ENCODE measurements at regions not wholly inside any gene's neighbourhood (a gene's known extent, or its start where the extent isn't known, plus 50 kb on each side); places are given as distances from the start of the nearest gene placed in this dataset.
A peak's percentile ranks its signal among the peaks of the same experiment; 100 is the strongest.

GRCh38 chr4:177957596-177958360 is 515.5 kb upstream of the AGA start:
- Histone ChIP-seq H3K27me3 (ENCODE audit: insufficient read depth, low read length) (no peaks in the 10 kb centered on the region), H3K18ac (ENCODE audit: low read length) (no peak overlapping the region), H2BK5ac (ENCODE audit: low read depth, low read length, poor library complexity) (no peak overlapping the region), H3K4me3 (ENCODE audit: low read depth, low read length) (no peak overlapping the region), H3K23ac (ENCODE audit: low read length) (no peak overlapping the region), H2AK5ac (ENCODE audit: low read length) (no peak overlapping the region), H4K91ac (ENCODE audit: low read depth, low read length) (no peak overlapping the region), H4K8ac (ENCODE audit: low read depth, low read length) (no peak overlapping the region), H3K9me3 (ENCODE audit: insufficient read depth, low read depth, low read length) (no peaks in the 10 kb centered on the region), H2BK120ac (ENCODE audit: insufficient read depth, low read length, poor library complexity) (no peak overlapping the region), H3K27ac (ENCODE audit: low read depth, low read length) (no peak overlapping the region), H2BK12ac (ENCODE audit: low read length) (no peak overlapping the region), H3K4me2 (ENCODE audit: low read length) (no peak overlapping the region), H3K79me1 (ENCODE audit: low read length) (no peaks in the 10 kb centered on the region), H3K14ac (ENCODE audit: low read length) (no peak overlapping the region), H3K4ac (ENCODE audit: low read depth, low read length) (no peak overlapping the region), H2AFZ (ENCODE audit: insufficient read depth, low read length, poor library complexity) (no peak overlapping the region), H3K79me2 (ENCODE audit: control insufficient read depth, insufficient read depth, low read length, poor library complexity) (no peaks in the 10 kb centered on the region), H4K12ac (ENCODE audit: low read depth, low read length) (no peak overlapping the region), H3K9ac (ENCODE audit: low read length) (no peak overlapping the region), H3K4me1 (ENCODE audit: control insufficient read depth in 1 of 2, insufficient read depth in 2 of 2, low read length in 2 of 2) (no peaks in the 10 kb centered on the region), H3K36me3 (ENCODE audit: control insufficient read depth in 1 of 2, insufficient read depth in 2 of 2, low read length in 2 of 2) (no peaks in the 10 kb centered on the region)
- DNase-seq: no peak
- WGBS (ENCODE audit: extremely low coverage, insufficient coverage, insufficient read length): no CpG with 5 or more reads among the region's 5 CpGs

DNA sequence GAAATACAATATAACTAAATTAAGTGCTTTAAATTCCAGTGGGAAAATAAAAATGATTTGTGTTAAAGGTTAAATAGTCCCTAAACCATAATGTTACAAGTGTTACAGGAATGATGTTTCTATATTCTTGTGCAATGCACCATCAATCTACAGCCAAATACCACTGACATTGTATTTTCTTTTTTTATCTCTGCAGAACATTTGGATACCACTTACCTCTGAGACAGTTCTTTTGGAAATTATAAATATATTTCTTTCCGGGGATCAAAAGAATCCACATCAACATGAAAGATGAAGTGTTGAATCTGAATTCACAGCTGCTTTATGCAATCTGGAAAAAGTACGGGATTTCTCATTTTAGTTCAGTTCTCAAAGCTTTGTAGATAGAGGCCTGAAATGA is 518.3 kb upstream of the AGA start:
- Histone ChIP-seq H3K4ac (ENCODE audit: low read depth, low read length) (no peak overlapping the region), H2BK12ac (ENCODE audit: low read length) (no peak overlapping the region), H2AFZ (ENCODE audit: insufficient read depth, low read length, poor library complexity) (no peak overlapping the region), H3K18ac (ENCODE audit: low read length) (no peak overlapping the region), H3K14ac (ENCODE audit: low read length) (no peak overlapping the region), H4K8ac (ENCODE audit: low read depth, low read length) (no peak overlapping the region), H3K23ac (ENCODE audit: low read length) (no peak overlapping the region), H3K9ac (ENCODE audit: low read length) (no peak overlapping the region), H3K36me3 (ENCODE audit: control insufficient read depth in 1 of 2, insufficient read depth in 2 of 2, low read length in 2 of 2) (no peaks in the 10 kb centered on the region), H4K91ac (ENCODE audit: low read depth, low read length) (no peak overlapping the region), H3K4me3 (ENCODE audit: low read depth, low read length) (no peak overlapping the region), H3K27ac (ENCODE audit: low read depth, low read length) (no peak overlapping the region), H3K4me1 (ENCODE audit: control insufficient read depth in 1 of 2, insufficient read depth in 2 of 2, low read length in 2 of 2) (no peaks in the 10 kb centered on the region), H3K9me3 (ENCODE audit: insufficient read depth, low read depth, low read length) (no peaks in the 10 kb centered on the region), H4K12ac (ENCODE audit: low read depth, low read length) (no peak overlapping the region), H3K4me2 (ENCODE audit: low read length) (no peak overlapping the region), H2AK5ac (ENCODE audit: low read length) (no peak overlapping the region), H3K79me1 (ENCODE audit: low read length) (no peaks in the 10 kb centered on the region), H3K27me3 (ENCODE audit: insufficient read depth, low read length) (no peaks in the 10 kb centered on the region), H3K79me2 (ENCODE audit: control insufficient read depth, insufficient read depth, low read length, poor library complexity) (no peaks in the 10 kb centered on the region), H2BK5ac (ENCODE audit: low read depth, low read length, poor library complexity) (no peak overlapping the region), H2BK120ac (ENCODE audit: insufficient read depth, low read length, poor library complexity) (no peak overlapping the region)
- WGBS (ENCODE audit: extremely low coverage, insufficient coverage, insufficient read length): no CpG with 5 or more reads among the region's 2 CpGs
- DNase-seq: no peak

DNA sequence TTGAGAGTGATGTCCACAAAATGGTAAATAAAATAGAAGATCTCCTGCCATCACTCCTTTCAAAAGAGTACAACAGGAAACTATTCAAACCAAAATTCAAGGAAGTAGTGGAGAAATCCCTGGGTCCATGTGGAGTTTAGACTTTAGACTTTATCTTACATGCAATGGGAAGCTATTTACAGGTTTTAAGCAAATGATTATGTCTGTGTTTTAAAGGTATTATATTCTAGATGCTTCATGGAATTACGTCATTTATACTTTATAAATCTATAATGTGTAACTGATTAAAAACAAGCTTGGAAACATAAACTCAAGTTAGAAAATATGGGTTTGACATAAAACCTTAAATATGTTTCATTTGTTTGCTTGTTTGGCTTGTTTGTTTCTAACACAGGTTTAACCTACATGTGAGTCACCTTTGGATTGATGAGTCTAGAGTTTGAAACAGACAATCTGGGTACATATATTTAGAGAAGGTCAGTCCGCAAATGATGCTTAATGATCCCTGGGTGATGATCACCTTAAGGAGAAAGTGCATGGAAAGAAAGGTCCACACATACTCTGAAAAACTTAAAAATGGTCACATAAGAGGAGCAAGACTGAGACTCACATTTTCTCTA is 519.6 kb upstream of the AGA start:
- Histone ChIP-seq H3K36me3 (ENCODE audit: control insufficient read depth in 1 of 2, insufficient read depth in 2 of 2, low read length in 2 of 2) (no peaks in the 10 kb centered on the region), H3K18ac (ENCODE audit: low read length) (no peak overlapping the region), H3K27ac (ENCODE audit: low read depth, low read length) (no peak overlapping the region), H3K4ac (ENCODE audit: low read depth, low read length) (no peak overlapping the region), H3K27me3 (ENCODE audit: insufficient read depth, low read length) (no peaks in the 10 kb centered on the region), H3K14ac (ENCODE audit: low read length) (no peak overlapping the region), H4K91ac (ENCODE audit: low read depth, low read length) (no peak overlapping the region), H3K9ac (ENCODE audit: low read length) (no peak overlapping the region), H3K4me2 (ENCODE audit: low read length) (no peak overlapping the region), H2AK5ac (ENCODE audit: low read length) (no peak overlapping the region), H3K9me3 (ENCODE audit: insufficient read depth, low read depth, low read length) (no peaks in the 10 kb centered on the region), H3K4me3 (ENCODE audit: low read depth, low read length) (no peak overlapping the region), H2BK120ac (ENCODE audit: insufficient read depth, low read length, poor library complexity) (no peak overlapping the region), H3K79me1 (ENCODE audit: low read length) (no peaks in the 10 kb centered on the region), H3K79me2 (ENCODE audit: control insufficient read depth, insufficient read depth, low read length, poor library complexity) (no peaks in the 10 kb centered on the region), H4K8ac (ENCODE audit: low read depth, low read length) (no peak overlapping the region), H3K4me1 (ENCODE audit: control insufficient read depth in 1 of 2, insufficient read depth in 2 of 2, low read length in 2 of 2) (no peaks in the 10 kb centered on the region), H3K23ac (ENCODE audit: low read length) (no peak overlapping the region), H2BK12ac (ENCODE audit: low read length) (no peak overlapping the region), H2BK5ac (ENCODE audit: low read depth, low read length, poor library complexity) (no peak overlapping the region), H2AFZ (ENCODE audit: insufficient read depth, low read length, poor library complexity) (no peak overlapping the region), H4K12ac (ENCODE audit: low read depth, low read length) (no peak overlapping the region)
- DNase-seq: no peak
- WGBS (ENCODE audit: extremely low coverage, insufficient coverage, insufficient read length): no CpG with 5 or more reads among the region's 2 CpGs

- no peak overlapping the region for H2BK12ac ChIP-seq (ENCODE audit: low read length)
- H3K27me3 ChIP-seq (ENCODE audit: insufficient read depth, low read length): no peaks in the 10 kb centered on the region
- no peak overlapping the region for H4K12ac ChIP-seq (ENCODE audit: low read depth, low read length)
- no peak overlapping the region for H3K14ac ChIP-seq (ENCODE audit: low read length)
- no peak overlapping the region for H2AFZ ChIP-seq (ENCODE audit: insufficient read depth, low read length, poor library complexity)
- DNase-seq: peak; percentile 4 to 16
- no peak overlapping the region for H2BK5ac ChIP-seq (ENCODE audit: low read depth, low read length, poor library complexity)
- no peaks in the 10 kb centered on the region for H3K9me3 ChIP-seq (ENCODE audit: insufficient read depth, low read depth, low read length)
- H3K27ac ChIP-seq (ENCODE audit: low read depth, low read length): no peak overlapping the region
- no peak overlapping the region for H2BK120ac ChIP-seq (ENCODE audit: insufficient read depth, low read length, poor library complexity)
- no peak overlapping the region for H3K18ac ChIP-seq (ENCODE audit: low read length)
- H3K9ac ChIP-seq (ENCODE audit: low read length): no peak overlapping the region
- no peaks in the 10 kb centered on the region for H3K4me1 ChIP-seq (ENCODE audit: control insufficient read depth in 1 of 2, insufficient read depth in 2 of 2, low read length in 2 of 2)
- no peak overlapping the region for H4K91ac ChIP-seq (ENCODE audit: low read depth, low read length)
- H3K4me2 ChIP-seq (ENCODE audit: low read length): no peak overlapping the region
- no peaks in the 10 kb centered on the region for H3K79me2 ChIP-seq (ENCODE audit: control insufficient read depth, insufficient read depth, low read length, poor library complexity)
- H2AK5ac ChIP-seq (ENCODE audit: low read length): no peak overlapping the region
- no CpG with 5 or more reads among the region's 3 CpGs for WGBS (ENCODE audit: extremely low coverage, insufficient coverage, insufficient read length)
- no peak overlapping the region for H3K4me3 ChIP-seq (ENCODE audit: low read depth, low read length)
- no peaks in the 10 kb centered on the region for H3K36me3 ChIP-seq (ENCODE audit: control insufficient read depth in 1 of 2, insufficient read depth in 2 of 2, low read length in 2 of 2)
- no peak overlapping the region for H3K23ac ChIP-seq (ENCODE audit: low read length)
- no peak overlapping the region for H3K4ac ChIP-seq (ENCODE audit: low read depth, low read length)
- H3K79me1 ChIP-seq (ENCODE audit: low read length): no peaks in the 10 kb centered on the region
- no peak overlapping the region for H4K8ac ChIP-seq (ENCODE audit: low read depth, low read length)
Observed at GRCh38 chr4:177964061-177964460, 521.8 kb upstream of the AGA start.
